ENCODE measurements at regions not wholly inside any gene's neighbourhood (a gene's known extent, or its start where the extent isn't known, plus 50 kb on each side); places are given as distances from the start of the nearest gene placed in this dataset.

GRCh38 chr2:15819562-15820256, 120.6 kb upstream of the MYCN start:
- TF ChIP-seq CTCF (IDR thresholded peaks at IDR 0.05; ENCODE audit: borderline replicate concordance, extremely low read depth, low read length, poor library complexity, severe bottlenecking) = no peak
- no peak for TF ChIP-seq EZH2 (IDR thresholded peaks at IDR 0.05; ENCODE audit: borderline replicate concordance, low read depth, low read length, severe bottlenecking)

All from DND-41 (cell line).